ENCODE measurements at regions not wholly inside any gene's neighbourhood (a gene's known extent, or its start where the extent isn't known, plus 50 kb on each side); places are given as distances from the start of the nearest gene placed in this dataset.

- TF ChIP-seq POLR2A (IDR thresholded peaks at IDR 0.05): no peak
- TF ChIP-seq, protein P1, sequence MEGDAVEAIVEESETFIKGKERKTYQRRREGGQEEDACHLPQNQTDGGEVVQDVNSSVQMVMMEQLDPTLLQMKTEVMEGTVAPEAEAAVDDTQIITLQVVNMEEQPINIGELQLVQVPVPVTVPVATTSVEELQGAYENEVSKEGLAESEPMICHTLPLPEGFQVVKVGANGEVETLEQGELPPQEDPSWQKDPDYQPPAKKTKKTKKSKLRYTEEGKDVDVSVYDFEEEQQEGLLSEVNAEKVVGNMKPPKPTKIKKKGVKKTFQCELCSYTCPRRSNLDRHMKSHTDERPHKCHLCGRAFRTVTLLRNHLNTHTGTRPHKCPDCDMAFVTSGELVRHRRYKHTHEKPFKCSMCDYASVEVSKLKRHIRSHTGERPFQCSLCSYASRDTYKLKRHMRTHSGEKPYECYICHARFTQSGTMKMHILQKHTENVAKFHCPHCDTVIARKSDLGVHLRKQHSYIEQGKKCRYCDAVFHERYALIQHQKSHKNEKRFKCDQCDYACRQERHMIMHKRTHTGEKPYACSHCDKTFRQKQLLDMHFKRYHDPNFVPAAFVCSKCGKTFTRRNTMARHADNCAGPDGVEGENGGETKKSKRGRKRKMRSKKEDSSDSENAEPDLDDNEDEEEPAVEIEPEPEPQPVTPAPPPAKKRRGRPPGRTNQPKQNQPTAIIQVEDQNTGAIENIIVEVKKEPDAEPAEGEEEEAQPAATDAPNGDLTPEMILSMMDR (IDR thresholded peaks at IDR 0.05): no peak
Measured at GRCh38 chr13:97127842-97128241, 94.3 kb upstream of the MBNL2 start.
